ENCODE measurements at regions not wholly inside any gene's neighbourhood (a gene's known extent, or its start where the extent isn't known, plus 50 kb on each side); places are given as distances from the start of the nearest gene placed in this dataset.

- TF ChIP-seq CTCF (conservative IDR thresholded peaks at IDR 0.05) (no peak), ZFX (IDR thresholded peaks at IDR 0.05) (no peak)
Measured at GRCh38 chrX:35682476-35682875, 115.7 kb upstream of the MAGEB16 start.

All from C4-2B (cell line).